ENCODE measurements at regions not wholly inside any gene's neighbourhood (a gene's known extent, or its start where the extent isn't known, plus 50 kb on each side); places are given as distances from the start of the nearest gene placed in this dataset.

DNA sequence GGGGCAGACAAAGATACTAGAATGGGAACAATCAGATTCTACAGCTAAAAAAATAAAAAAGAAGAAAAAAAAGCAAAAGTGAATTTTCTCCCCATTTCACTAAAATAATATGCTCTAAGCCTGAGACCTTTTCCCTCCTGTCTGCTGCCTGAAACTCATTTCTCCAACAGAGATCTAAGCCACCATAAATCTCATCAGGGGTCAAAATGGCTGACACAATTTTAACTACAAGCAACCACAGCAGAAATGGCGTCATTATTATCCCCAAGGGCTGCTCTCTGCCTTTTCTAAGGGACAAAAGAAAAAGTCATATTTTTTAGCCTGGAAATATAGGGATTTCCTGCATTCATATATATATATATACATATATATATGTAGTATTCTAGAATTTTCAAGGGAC lies 183.7 kb upstream of the CAMK1G start:
- Mint-ChIP-seq H3K36me3 (ENCODE audit: low read depth) (no peaks in the 10 kb centered on the region), H3K27me3 (ENCODE audit: insufficient read depth, low read depth, poor library complexity) (peaks cover 5% of the 10 kb centered on the region), H3K9me3 (no peaks in the 10 kb centered on the region), H3K4me3 (no peak overlapping the region), H3K27ac (no peak overlapping the region), H3K4me1 (peaks cover 25% of the 10 kb centered on the region)
- DNase-seq (ENCODE audit: low spot score) (no peak), ATAC-seq (no peak)
- TF ChIP-seq ZNF462 (CRISPR knock-in tag; IDR thresholded peaks at IDR 0.05) (no peak), POLR2AphosphoS5 (IDR thresholded peaks at IDR 0.05; ENCODE audit: low read depth) (no peak)
- no peak overlapping the region for H3K4me2 ChIP-seq
- no peak overlapping the region for H2AFZ ChIP-seq
- peaks cover 14% of the 10 kb centered on the region for H3K9me2 ChIP-seq (ENCODE audit: insufficient read depth)
- H4K20me1 ChIP-seq (replicated peaks; ENCODE audit: insufficient read depth), result no peaks in the 10 kb centered on the region
- no peak overlapping the region for H3K4me3 ChIP-seq
- no peak overlapping the region for H3K27ac ChIP-seq (ENCODE audit: low read depth)
- H3F3A ChIP-seq (replicated peaks; ENCODE audit: low read depth), result 0 out of 2 replicates have a peak, but pooled peaks cover 6% of the 10 kb centered on the region
- H3K79me2 ChIP-seq (replicated peaks; ENCODE audit: insufficient read depth), result no peaks in the 10 kb centered on the region
- no peaks in the 10 kb centered on the region for H3K27me3 ChIP-seq (ENCODE audit: insufficient read depth)
- peaks cover 44% of the 10 kb centered on the region for H3K4me1 ChIP-seq (ENCODE audit: insufficient read depth)
- H3K36me3 ChIP-seq (ENCODE audit: insufficient read depth), result no peaks in the 10 kb centered on the region

- no peaks in the 10 kb centered on the region for H3K27me3 ChIP-seq (ENCODE audit: insufficient read depth)
- DNase-seq (ENCODE audit: low spot score) (no peak), ATAC-seq (no peak)
- no peaks in the 10 kb centered on the region for H3K36me3 ChIP-seq (ENCODE audit: insufficient read depth)
- no peak overlapping the region for H3K4me2 ChIP-seq
- no peaks in the 10 kb centered on the region for H4K20me1 ChIP-seq (replicated peaks; ENCODE audit: insufficient read depth)
- no peaks in the 10 kb centered on the region for H3K9me3 Mint-ChIP-seq
- H3K4me1 ChIP-seq (ENCODE audit: insufficient read depth), result peaks cover 42% of the 10 kb centered on the region
- no peak overlapping the region for H2AFZ ChIP-seq
- H3F3A ChIP-seq (replicated peaks; ENCODE audit: low read depth), result 0 out of 2 replicates have a peak, but pooled peaks cover 6% of the 10 kb centered on the region
- 0 out of 2 replicates have a peak overlapping the region, but pooled peaks have one; percentile 45 for H3K27ac ChIP-seq (ENCODE audit: low read depth)
- no peak overlapping the region for H3K4me3 Mint-ChIP-seq
- H3K4me3 ChIP-seq, result no peak overlapping the region
- no peaks in the 10 kb centered on the region for H3K79me2 ChIP-seq (replicated peaks; ENCODE audit: insufficient read depth)
- peaks cover 14% of the 10 kb centered on the region for H3K9me2 ChIP-seq (ENCODE audit: insufficient read depth)
- no peak overlapping the region for H3K27ac Mint-ChIP-seq
- no peaks in the 10 kb centered on the region for H3K36me3 Mint-ChIP-seq (ENCODE audit: low read depth)
- peaks cover 5% of the 10 kb centered on the region for H3K27me3 Mint-ChIP-seq (ENCODE audit: insufficient read depth, low read depth, poor library complexity)
- peaks cover 19% of the 10 kb centered on the region for H3K4me1 Mint-ChIP-seq
- TF ChIP-seq ZNF331 (CRISPR knock-in tag; IDR thresholded peaks at IDR 0.05; ENCODE audit: low read depth) (no peak), CTCF (conservative IDR thresholded peaks at IDR 0.05; ENCODE audit: low read depth in 2 of 2) (no peak), NANOG (IDR thresholded peaks at IDR 0.05; ENCODE audit: borderline replicate concordance) (no peak)
Observed at GRCh38 chr1:209400351-209401220, 182.9 kb upstream of the CAMK1G start.

Measured in GM23338 (cell line).